ENCODE measurements at regions not wholly inside any gene's neighbourhood (a gene's known extent, or its start where the extent isn't known, plus 50 kb on each side); places are given as distances from the start of the nearest gene placed in this dataset.

GRCh38 chr6:18904681-18905080, 517.5 kb downstream of the RNF144B start:
- H3K9me3 Mint-ChIP-seq (ENCODE audit: unreplicated experiment): no peaks in the 10 kb centered on the region
- ChIA-PET CTCF (no interaction called here), POLR2A (interaction anchor here (1.0 kb wide), 1 partner anchor 9 kb away, joined by 3 read pairs; no protein-coding TSS in a partner anchor)
- intact Hi-C loops (cut with micrococcal nuclease): no loop called here
- DNase-seq (ENCODE audit: unreplicated experiment): no peak
- TF ChIP-seq, protein P1, sequence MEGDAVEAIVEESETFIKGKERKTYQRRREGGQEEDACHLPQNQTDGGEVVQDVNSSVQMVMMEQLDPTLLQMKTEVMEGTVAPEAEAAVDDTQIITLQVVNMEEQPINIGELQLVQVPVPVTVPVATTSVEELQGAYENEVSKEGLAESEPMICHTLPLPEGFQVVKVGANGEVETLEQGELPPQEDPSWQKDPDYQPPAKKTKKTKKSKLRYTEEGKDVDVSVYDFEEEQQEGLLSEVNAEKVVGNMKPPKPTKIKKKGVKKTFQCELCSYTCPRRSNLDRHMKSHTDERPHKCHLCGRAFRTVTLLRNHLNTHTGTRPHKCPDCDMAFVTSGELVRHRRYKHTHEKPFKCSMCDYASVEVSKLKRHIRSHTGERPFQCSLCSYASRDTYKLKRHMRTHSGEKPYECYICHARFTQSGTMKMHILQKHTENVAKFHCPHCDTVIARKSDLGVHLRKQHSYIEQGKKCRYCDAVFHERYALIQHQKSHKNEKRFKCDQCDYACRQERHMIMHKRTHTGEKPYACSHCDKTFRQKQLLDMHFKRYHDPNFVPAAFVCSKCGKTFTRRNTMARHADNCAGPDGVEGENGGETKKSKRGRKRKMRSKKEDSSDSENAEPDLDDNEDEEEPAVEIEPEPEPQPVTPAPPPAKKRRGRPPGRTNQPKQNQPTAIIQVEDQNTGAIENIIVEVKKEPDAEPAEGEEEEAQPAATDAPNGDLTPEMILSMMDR (IDR thresholded peaks at IDR 0.05; ENCODE audit: unreplicated experiment): no peak
- H3K27ac Mint-ChIP-seq (ENCODE audit: low read depth, unreplicated experiment): no peak overlapping the region
- peaks cover 10% of the 10 kb centered on the region for H3K27me3 Mint-ChIP-seq (ENCODE audit: insufficient read depth, unreplicated experiment)
- no peaks in the 10 kb centered on the region for H3K4me1 Mint-ChIP-seq (ENCODE audit: insufficient read depth, unreplicated experiment)
- H3K36me3 Mint-ChIP-seq (ENCODE audit: insufficient read depth, unreplicated experiment): no peaks in the 10 kb centered on the region
- BruUV-seq (replicated peaks): no TSS peak
- no peak overlapping the region for H3K4me3 Mint-ChIP-seq (ENCODE audit: unreplicated experiment)

- DNase-seq (ENCODE audit: unreplicated experiment): no peak
- H3K4me1 Mint-ChIP-seq (ENCODE audit: insufficient read depth, unreplicated experiment): no peaks in the 10 kb centered on the region
- BruUV-seq (replicated peaks): no TSS peak
- H3K4me3 Mint-ChIP-seq (ENCODE audit: unreplicated experiment): no peak overlapping the region
- peaks cover 37% of the 10 kb centered on the region for H3K27me3 Mint-ChIP-seq (ENCODE audit: insufficient read depth, unreplicated experiment)
- no peaks in the 10 kb centered on the region for H3K9me3 Mint-ChIP-seq (ENCODE audit: unreplicated experiment)
- CTCF ChIA-PET: no interaction called here
- no peak overlapping the region for H3K27ac Mint-ChIP-seq (ENCODE audit: low read depth, unreplicated experiment)
- POLR2A ChIA-PET: no interaction called here
- H3K36me3 Mint-ChIP-seq (ENCODE audit: insufficient read depth, unreplicated experiment): no peaks in the 10 kb centered on the region
- intact Hi-C loops (cut with micrococcal nuclease): no loop called here
- TF ChIP-seq, protein P1 (IDR thresholded peaks at IDR 0.05; ENCODE audit: unreplicated experiment): no peak
Measured at GRCh38 chr6:18920701-18921100, 533.6 kb downstream of the RNF144B start.

GRCh38 chr6:18931086-18931485, 543.9 kb downstream of the RNF144B start:
- Mint-ChIP-seq H3K4me3 (ENCODE audit: unreplicated experiment) (no peak overlapping the region), H3K4me1 (ENCODE audit: insufficient read depth, unreplicated experiment) (no peaks in the 10 kb centered on the region), H3K9me3 (ENCODE audit: unreplicated experiment) (no peaks in the 10 kb centered on the region), H3K36me3 (ENCODE audit: insufficient read depth, unreplicated experiment) (no peaks in the 10 kb centered on the region), H3K27ac (ENCODE audit: low read depth, unreplicated experiment) (no peak overlapping the region), H3K27me3 (ENCODE audit: insufficient read depth, unreplicated experiment) (peaks cover 69% of the 10 kb centered on the region)
- ChIA-PET POLR2A (no interaction called here), CTCF (interaction anchor here (1.4 kb wide), 1 partner anchor 181 kb away, joined by 9 read pairs; no protein-coding TSS in a partner anchor)
- intact Hi-C loops (cut with micrococcal nuclease): no loop called here
- no peak for DNase-seq (ENCODE audit: unreplicated experiment)
- BruUV-seq (replicated peaks): no TSS peak
- TF ChIP-seq, protein P1 (IDR thresholded peaks at IDR 0.05; ENCODE audit: unreplicated experiment): no peak

- Mint-ChIP-seq H3K4me3 (ENCODE audit: unreplicated experiment) (no peak overlapping the region), H3K27ac (ENCODE audit: low read depth, unreplicated experiment) (no peak overlapping the region), H3K36me3 (ENCODE audit: insufficient read depth, unreplicated experiment) (no peaks in the 10 kb centered on the region), H3K27me3 (ENCODE audit: insufficient read depth, unreplicated experiment) (peaks cover 17% of the 10 kb centered on the region), H3K4me1 (ENCODE audit: insufficient read depth, unreplicated experiment) (no peaks in the 10 kb centered on the region), H3K9me3 (ENCODE audit: unreplicated experiment) (no peaks in the 10 kb centered on the region)
- TF ChIP-seq, protein P1 (IDR thresholded peaks at IDR 0.05; ENCODE audit: unreplicated experiment): no peak
- ChIA-PET POLR2A (interaction anchor here (0.6 kb wide), 1 partner anchor 22 kb away, joined by 3 read pairs; no protein-coding TSS in a partner anchor), CTCF (interaction anchor here (0.6 kb wide), 2 partner anchors 208 to 369 kb away, joined by 3 to 5 read pairs; no protein-coding TSS in a partner anchor)
- intact Hi-C loops (cut with micrococcal nuclease): no loop called here
- BruUV-seq (replicated peaks): no TSS peak
- DNase-seq (ENCODE audit: unreplicated experiment): no peak
Measured at GRCh38 chr6:18958146-18958545, 571.0 kb downstream of the RNF144B start.

All from MCF 10A (cell line).